HG03280 (cell line): ENCODE measurements at regions not wholly inside any gene's neighbourhood (a gene's known extent, or its start where the extent isn't known, plus 50 kb on each side); places are given as distances from the start of the nearest gene placed in this dataset.

Experiments used
- ATAC-seq: cut with Tn5 transposase; IDR thresholded peaks from one replicate; pipeline ENCODE4 v1.9.1; 2021; ENCODE audit warnings: mild to moderate bottlenecking, moderate library complexity; ENCODE audit not compliant: unreplicated experiment

DNA sequence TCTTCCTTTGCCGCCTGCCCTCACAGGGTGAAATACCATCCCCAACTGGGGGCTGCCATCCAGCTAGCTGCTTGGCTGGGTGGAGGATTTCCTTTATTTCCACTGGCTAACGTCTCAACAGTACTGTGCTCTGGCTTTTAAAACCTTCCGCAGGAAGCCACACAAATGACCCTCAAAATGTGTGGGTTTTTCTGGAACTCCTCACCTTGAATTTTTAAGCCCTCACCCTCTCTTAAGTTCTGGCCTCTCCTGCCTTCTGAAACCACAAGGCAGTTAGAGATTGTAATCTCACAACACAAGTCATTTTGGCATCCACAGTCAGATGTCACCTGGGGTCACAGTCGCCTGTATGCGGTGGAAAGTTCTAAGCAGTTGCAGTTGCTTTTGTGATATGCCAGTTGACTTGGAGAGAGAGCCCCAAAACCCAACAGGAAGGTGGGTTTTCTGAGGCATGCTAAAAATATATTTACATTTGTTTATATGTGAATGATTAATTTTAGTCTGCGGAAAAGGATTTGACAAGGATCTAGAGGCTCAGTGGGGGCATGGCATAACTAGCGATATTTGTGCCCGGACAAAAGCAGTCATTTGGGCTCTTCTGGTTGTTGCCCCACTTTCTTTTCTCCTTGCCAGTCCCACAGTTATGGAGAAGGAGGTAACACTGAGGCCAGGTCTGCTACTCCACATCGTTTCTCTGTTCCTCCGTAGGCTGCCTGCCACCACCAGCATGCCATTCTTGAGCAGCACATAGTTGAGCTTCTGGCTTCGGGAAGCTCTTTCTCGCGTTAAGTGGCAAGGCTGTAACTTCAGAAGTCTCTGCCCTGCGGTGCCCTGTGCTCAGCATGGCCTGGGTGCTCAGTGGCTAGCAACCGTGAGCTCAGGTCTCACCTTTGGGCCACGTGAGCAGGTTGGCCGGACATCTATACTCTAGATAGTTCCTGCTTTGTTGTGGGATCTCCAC lies 335.3 kb downstream of the CD83 start:
- no peak for ATAC-seq

DNA sequence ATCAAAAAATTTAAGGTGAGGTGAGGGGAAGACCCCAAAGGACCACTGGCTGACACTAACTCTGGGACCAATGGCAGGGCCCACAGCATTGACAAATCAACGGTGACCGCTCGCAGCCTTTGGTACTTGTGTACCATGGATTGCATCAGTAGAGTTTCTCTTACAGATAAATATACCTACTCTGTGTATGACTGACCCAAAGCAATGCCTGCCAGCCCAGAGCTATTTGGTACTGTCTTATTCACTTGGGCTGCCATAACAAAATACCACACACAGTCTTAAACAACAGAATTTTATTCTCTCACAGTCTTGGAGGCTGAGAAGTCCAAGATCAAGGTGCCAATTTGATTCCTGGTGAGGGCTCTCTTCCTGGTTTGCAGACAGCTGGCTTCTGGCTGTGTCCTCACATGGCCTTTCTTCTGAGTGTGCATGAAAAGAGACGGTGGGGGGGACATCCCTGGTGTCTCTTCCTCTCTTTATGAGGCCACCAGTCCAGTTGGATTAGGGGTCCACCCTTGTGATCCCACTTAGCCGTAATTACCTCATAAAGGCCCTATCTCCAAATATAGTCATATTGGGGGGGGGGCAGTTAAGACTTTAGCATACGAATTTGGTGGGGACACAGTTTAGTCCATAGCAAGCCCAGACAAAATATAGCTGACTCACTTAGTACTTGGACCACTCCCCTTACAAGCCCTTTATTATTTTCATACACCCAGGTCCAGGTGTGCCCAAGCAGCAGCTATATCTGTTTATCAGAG lies 336.3 kb downstream of the CD83 start:
- ATAC-seq, result no peak

DNA sequence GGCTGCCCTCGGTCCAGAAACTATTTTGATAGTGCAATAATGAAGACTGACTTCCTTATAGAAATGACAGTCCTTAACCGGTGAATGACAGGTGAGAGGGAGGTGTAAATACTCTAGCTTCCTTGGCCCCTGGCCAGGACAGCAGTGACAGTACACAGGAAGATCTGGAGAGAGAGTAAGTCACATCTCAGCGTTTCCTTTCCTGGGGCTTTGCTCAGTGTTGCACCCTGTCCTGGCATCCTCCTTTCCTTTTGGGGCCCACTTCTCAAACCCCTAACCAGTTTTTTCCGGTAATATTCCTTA lies 336.9 kb downstream of the CD83 start:
- ATAC-seq, result no peak

DNA sequence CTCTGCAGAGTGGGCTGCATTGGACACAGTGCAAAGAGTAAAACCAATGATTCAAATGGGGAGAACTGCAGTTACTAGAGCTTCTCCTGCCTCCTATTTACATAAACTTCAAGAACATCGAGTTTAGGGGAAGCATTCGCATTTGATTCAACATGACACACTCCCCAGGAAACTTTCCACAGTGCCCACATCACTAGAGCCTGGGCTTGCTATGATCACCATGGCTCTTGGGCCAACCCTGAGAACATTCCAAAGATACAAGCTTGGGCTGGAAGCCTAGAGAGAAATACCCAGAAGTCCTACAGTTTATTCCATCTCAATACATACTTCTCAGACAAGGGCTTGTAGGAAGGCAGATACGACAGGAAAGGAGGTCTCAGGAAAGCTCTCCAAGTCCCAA lies 337.9 kb downstream of the CD83 start:
- no peak for ATAC-seq

DNA sequence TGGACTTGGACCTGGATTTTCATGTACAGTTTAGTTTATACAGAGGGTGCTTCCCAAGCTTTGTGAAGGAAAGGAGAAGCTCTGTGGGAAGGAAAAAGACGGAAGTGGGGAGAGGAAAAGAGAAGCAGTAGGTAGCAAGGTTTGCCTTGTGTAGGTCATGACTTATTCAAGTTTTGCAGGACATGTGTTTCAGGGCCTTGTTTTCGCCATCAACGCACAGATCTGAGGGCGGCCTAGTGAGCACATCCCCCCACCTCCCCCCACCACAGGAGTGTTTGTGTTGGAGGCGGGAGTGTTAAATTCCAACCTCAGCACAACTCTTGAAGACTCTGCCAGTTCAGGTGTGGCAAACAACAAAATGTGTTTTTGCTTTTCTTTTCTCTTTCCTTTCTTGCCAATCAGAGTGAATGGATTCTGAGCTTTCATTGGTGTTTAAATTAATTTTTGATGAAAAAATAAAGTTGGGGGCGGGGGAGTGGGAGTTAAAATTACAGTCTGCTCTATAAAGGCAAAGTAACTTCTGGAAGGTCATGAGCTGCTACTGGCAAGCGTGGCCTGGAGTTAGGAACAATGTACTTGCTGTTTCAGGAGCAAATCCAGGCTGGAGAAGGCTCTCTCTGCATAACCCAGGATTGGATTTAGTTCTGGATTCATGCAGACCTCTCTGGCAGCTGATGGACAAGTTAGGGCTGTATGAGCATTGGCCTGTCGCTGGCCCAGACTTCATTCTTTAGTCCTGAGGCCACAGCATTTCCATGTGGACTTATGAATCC lies 338.5 kb downstream of the CD83 start:
- no peak for ATAC-seq

DNA sequence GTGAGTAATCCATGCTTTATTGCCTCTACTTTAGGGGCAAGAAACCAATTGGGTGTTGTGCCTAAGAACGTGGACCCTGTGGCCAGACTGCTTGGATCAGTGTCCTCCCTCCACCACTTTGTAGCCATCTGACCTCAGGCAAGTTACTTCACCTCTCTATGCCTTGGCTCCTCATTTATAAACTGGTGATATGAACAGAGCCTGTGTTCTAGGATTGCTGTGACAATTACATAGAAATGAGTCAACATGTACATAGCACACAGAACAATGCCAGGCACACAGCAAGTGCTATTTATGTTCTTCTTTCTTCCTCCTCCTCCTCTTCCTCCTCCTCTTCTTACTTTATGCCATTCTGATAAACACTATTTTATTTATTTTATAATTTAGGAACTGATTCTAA lies 339.4 kb downstream of the CD83 start:
- ATAC-seq, result no peak

DNA sequence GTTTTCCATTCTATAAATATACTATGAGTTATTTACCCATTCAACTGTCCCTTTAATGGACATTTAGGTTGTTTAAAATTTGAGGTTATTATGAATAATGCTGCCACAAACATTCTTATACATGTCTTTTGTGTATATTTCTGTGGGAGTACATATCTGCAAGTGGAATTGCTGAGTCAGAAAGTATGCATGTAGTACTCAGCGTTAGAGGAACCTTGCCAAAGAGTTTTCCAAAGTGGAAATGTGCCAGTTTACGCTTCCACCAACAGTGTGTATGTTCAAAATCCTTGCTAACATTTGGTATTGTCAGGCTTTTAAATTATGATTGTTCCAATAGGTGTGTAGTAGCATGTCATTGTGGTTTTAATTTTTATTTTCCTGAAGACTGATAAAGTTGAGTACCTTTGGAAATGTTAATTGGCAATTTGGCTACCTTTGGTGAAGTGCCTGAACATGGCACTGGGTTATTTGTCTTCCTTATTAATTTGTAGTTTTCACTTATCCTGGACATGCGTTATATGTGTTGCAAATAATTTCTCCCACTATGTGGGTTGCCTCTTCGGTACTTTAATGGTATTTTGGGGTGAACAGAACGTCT lies 341.2 kb downstream of the CD83 start:
- ATAC-seq, result no peak

DNA sequence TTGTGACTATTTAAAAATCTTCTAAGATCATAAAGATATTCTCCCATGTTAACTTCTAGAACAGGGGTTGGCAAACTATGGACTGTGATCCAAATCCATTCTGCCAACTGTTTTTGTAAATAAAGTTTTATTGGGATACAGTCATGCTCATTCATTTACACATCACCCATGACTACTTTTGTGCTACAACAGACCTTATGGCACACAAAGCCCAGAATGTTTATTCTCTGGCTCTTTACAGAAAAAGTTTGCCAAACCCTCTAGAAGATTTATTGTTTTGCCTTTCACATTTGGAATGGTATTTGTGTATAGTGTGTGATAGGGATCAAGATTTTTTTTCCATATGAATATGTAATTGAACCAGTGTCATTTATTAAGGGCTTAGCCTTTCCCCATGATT lies 341.7 kb downstream of the CD83 start:
- ATAC-seq, result no peak

DNA sequence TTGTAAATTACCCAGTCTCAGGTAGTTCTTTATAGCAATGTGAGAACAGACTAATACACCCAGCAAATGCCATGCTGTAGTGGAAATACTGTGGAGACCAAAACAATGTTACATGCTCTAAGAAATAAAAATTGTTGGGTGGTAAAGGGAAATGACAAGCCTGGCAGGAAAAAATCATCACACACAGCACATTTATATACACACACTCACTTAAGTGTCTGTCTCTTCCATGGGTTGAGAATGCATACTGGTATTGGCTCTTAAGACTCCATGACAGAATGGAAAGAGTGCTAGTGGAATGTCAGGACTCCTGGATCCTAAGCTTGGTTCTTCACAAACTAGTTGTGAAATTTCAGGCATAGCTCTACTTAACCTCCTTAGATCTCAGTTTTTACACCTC lies 343.0 kb downstream of the CD83 start:
- ATAC-seq, result no peak

DNA sequence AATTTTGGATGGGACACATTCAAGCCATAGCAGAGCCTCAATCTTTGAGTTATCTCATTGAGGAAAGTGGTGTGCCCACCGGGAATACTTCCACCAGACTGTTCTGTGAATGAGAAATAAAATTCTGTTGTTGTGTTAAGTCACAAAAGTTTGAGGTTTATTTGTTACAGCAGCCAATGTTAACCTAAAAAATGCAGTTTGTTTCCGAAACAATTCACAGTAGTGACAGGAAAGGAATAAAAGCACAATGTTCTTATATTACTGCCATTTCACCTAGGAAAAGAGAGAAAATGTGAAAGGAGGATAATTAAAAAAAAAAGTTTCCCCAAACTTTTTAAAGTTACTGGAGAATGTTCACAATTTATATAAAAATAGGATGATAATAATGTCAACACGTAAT lies 344.6 kb downstream of the CD83 start:
- ATAC-seq, result no peak

DNA sequence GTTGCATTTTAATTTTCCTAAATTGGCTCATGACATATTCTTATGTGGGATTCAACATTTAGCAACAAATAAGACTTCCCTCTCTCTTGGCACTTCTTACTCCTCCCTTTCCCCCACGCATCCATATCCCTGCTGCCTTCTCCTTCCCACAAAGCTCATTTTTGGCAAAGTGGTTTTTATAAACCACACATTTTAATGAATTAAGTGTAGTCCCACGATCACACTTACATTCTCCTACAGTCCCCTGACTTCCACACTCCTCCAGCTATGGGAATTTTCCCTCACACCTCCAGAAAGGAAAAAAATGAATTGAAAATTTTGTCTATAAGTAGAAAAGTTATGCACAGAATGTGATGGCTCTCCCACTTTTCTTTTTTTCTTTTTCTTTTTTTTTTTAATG lies 345.0 kb downstream of the CD83 start:
- ATAC-seq, result no peak

DNA sequence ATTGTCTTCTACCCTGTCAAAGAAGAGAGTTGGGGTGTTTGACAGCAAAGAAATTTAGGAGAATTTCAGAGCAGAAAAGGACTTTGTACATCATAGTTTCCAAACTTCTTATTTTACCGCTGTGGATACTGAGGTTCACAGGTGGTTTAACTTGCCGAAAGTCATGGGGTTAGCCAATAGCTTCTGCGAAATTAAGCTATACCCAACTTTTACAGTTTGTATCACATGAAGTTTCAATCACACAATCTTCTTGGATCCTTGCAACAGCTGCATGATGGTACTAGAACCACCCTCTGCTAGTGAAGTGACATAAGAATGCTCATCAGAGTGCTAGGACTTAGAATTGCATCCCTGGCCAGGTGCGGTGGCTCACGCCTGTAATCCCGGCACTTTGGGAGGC lies 345.5 kb downstream of the CD83 start:
- no peak for ATAC-seq

DNA sequence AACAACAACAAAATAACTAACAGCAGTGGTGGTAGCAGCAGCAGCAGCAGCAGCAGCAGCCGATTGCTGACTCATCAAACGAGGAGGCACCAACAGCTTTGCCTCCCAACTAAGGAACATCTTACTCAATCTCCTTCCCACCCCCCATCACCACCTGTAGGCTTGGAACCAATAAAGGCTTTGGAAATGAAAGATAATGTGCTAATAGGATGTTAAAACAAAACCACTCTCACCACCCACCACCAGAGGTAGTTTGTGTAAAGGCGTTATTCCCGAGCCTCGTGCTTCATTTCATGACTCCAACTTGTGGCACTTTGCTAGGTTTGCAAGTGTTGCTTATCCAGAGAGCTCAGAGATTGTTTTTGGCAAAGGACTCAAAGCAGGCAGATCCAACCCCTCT lies 346.5 kb downstream of the CD83 start:
- ATAC-seq, result no peak

DNA sequence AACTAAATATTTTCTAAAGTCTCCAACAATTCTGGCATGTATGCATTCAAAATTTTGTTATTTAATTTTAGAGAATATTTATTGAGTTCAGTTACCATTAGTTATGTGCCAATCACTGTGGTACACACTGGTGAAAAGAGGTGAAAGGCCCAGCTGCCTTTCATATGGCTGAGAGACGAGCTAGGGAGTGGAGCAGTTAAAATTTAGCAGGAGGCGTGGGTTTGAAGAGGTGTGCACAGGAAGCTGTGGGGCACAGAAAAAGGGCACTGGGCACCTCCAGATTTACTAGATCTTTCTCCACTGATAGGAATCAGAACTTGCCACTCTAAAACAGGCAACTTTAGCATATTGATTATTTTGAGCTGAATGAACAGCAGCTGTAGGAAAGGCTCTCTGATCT lies 347.1 kb downstream of the CD83 start:
- ATAC-seq, result no peak

DNA sequence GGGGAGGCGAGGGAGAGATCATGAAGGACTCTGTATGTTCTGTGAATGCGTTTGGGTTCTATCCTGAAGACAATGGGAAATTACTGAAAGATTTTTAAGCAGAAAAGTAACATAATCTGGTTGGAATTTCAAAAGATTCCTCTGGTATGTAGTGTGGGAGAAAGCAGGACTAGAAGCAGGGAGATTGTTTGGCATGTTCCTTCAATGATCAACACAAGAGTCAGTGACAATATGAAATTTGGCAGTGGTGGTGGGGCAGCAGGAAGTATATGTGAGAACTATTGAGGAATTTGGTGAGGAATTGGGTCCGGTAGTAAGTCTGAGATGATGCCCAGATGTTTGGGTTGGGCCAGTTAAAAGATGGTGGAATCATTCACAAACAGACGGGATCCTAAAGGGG lies 348.7 kb downstream of the CD83 start:
- ATAC-seq, result no peak

DNA sequence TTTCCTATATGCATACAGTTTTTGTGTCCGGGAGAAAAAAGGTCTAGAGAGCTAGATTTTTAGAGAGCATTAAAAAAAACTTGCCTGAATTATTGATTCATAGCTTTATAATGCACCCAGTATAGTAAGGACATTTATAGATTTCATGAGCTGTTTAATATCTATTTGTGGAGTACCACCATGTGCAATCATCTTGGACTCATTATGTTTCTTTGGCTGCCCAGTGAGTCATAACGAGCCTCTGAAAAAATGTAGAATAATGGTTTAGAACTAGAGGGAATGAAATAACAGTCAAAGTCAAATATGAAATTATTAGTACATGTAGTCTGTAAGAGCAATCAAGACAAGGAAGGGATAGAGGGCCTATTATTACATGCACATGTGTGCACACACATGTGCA lies 350.0 kb downstream of the CD83 start:
- ATAC-seq, result no peak

DNA sequence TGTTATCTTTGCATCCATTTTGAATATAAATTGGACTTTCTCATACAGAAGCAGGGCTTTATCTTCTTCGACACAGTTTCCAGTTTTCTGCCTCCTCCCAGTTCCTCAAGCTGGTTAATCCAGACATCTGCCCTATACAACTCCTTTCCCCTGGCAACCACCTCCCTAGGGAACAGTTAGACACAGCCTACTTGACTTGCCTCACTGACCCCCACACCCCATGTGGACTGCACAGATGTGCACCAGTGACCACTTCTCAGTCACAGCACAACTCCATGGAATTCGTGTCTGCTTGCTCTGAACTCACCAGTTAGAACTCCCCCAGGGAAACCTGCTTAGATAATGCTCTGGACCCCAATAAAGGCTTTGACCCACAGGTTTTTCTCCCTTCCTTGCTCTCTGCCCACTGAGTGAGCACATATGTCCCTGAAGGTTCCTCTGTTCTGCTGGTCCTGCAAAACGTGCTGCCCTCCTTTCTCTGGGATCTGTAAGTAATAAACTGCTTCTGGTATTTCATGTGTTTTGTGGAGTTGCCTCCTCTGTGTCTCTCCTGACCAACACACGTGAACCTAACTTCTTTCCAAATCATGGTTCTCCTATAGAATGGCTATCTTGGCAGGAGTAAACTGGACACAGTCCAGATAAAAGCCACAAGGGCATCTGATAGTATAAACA lies 351.2 kb downstream of the CD83 start:
- no peak for ATAC-seq

DNA sequence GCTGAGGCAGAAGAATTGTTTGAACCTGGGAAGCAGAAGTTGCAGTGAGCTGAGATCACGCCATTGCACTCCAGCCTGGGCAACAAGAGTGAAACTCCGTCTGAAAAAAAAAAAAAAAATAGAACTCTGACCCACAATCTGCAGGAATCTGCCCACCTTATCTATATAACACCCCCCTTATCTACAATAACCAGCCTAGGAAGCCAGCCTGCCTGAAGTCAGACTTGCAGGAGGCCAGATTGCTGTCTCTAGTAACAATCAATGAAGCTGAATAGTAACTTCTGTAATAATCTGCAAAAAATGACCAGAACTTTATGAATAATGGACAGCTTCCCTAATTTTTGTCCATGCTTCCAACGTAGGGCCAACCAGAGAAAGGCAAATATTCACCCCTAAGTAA lies 352.5 kb downstream of the CD83 start:
- no peak for ATAC-seq

DNA sequence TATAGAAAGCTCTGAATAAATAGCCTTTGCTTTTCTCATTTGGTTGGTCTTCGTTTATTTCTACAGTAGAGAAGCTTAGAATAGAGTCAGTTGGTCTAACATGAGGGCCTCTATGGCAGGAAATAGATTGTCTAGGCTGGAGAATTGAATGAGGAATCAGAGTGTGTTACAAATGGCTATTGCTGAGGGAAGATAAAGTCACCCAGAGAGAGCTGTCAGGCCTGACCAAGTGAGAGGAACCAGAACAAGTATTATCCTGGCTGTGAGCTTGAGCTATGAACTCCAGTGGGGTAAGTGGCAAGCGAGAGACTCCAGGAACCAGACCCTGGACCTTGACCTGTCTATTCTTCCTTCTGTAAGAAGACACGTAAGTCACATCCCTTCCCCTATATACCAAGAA lies 353.1 kb downstream of the CD83 start:
- ATAC-seq, result no peak

DNA sequence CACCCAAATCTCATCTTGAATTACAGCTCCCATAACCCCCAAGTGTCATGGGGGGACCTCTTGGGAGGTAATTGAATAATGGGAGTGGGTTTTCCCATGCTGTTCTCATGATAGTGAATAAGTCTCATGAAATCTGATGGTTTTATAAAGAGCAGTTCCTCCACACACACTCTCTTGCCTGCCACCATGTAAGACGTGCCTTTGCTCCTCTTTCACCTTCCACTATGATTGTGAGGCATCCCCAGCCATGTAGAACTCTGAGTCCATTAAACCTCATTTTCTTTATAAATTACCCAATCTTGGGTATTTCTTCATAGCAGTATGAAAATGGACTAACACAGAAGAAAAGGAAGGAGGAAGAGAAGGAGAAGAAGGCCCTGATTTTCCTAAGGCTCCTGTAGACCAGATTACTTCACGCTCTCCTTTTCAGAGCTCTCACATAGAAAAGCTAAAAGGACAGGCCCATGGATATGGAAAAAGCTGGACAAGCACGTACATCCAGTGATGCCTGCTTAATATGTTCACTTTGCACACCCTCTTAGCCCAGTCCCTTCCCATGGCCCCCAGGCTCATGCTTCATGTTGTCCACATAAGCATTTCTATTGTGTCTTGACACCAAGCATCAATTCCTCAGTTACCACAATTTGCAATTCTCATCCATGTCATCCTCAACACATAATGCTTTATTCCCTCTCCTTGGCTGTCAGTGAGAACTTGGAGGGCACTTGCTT lies 354.8 kb downstream of the CD83 start:
- no peak for ATAC-seq
